ENCODE measurements at regions not wholly inside any gene's neighbourhood (a gene's known extent, or its start where the extent isn't known, plus 50 kb on each side); places are given as distances from the start of the nearest gene placed in this dataset.
"Not testable (repeated sequence)": the region's sequence is repeated elsewhere in the genome, so short reads cannot be mapped to it uniquely, and the experiment has no call there.

DNA sequence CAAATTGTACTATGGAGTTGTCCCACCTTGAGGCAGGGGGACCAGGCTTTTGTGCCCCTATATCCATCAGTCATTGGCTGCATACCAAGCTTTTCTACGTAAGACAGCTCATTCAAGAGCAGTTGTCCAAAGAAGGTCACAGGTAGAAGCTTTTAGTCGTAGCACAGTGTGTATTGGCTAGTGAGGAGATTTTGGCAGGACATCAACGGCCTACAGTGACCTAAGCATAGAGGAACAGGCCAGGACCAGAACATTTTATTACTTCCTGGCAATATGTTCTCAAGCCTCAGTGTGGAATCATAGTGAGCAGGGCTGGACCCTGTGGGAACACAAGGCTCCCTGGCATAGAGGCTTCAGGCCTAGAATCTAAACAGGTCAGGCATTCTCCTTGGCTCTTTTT lies 105.4 kb upstream of the ANKRD28 start:
- peak; percentile 83 for ATAC-seq (ENCODE audit: insufficient number of reproducible peaks, low FRiP score, low read depth)
- no peaks in the 10 kb centered on the region for H3K9me3 ChIP-seq
- TF ChIP-seq, protein P1, sequence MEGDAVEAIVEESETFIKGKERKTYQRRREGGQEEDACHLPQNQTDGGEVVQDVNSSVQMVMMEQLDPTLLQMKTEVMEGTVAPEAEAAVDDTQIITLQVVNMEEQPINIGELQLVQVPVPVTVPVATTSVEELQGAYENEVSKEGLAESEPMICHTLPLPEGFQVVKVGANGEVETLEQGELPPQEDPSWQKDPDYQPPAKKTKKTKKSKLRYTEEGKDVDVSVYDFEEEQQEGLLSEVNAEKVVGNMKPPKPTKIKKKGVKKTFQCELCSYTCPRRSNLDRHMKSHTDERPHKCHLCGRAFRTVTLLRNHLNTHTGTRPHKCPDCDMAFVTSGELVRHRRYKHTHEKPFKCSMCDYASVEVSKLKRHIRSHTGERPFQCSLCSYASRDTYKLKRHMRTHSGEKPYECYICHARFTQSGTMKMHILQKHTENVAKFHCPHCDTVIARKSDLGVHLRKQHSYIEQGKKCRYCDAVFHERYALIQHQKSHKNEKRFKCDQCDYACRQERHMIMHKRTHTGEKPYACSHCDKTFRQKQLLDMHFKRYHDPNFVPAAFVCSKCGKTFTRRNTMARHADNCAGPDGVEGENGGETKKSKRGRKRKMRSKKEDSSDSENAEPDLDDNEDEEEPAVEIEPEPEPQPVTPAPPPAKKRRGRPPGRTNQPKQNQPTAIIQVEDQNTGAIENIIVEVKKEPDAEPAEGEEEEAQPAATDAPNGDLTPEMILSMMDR (IDR thresholded peaks at IDR 0.05), result no peak
- H3K36me3 ChIP-seq, result no peaks in the 10 kb centered on the region
- H3K27ac ChIP-seq, result peak overlapping the region; percentile 94 to 95
- DNase-seq (ENCODE audit: low spot score), result peak; percentile 68
- H3K4me1 ChIP-seq (ENCODE audit: control insufficient read depth in 1 of 2, low read depth in 2 of 2), result peaks cover 15 to 46% of the 10 kb centered on the region in 2 donors
- H3K27me3 ChIP-seq (replicated peaks; ENCODE audit: insufficient read depth), result no peaks in the 10 kb centered on the region
- H3K4me3 ChIP-seq, result peak overlapping the region; percentile 22

DNA sequence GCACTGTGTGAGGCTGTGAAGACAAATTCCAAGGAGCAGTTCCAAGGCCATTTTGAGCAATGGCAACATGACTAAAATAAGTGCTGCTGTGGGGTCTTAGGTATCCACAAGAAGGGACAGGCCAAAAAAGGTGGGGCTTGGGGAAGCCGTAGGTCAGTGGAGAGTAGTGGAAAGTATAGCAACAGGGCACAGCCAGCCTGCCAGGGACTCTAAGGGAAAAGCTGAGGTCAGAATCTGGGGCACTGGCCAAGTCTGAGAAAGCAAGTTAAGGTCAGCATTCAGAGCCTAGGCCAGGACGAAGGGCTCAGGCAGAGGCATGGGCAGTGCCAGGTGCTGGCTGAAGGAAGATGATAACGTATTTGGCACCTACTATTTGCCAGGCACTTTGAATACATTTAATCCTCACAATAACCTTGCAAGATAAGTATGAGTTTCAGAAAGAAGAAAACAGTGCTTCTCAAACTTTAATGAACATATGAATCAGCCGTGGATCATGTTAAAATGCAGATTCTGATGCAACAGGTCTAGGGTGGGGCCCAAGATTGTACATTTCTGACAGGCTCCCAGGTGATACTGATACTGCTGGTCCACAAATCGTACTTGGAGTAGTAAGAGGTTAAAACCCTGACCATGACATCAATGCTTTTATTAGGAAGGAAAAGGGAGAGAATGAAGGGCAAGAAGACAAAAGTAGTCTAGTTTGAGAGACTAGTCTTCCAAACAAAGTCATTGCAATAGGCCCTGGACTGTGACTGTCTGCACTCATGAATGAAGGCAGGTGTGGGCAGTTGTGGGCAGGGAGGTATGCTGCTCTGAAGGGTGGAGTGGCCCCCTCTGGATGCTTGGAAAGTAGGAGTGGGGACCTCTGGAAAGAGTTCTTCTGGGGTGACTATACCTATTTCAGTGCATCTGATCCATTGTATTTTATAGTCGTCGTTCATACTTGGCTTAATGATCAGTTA lies 106.3 kb upstream of the ANKRD28 start:
- no peaks in the 10 kb centered on the region for H3K36me3 ChIP-seq
- TF ChIP-seq, protein P1 (IDR thresholded peaks at IDR 0.05), result no peak
- DNase-seq (ENCODE audit: low spot score) (peak; percentile 41), ATAC-seq (ENCODE audit: insufficient number of reproducible peaks, low FRiP score, low read depth) (peak; percentile 94)
- no peaks in the 10 kb centered on the region for H3K9me3 ChIP-seq
- peak overlapping the region; percentile 94 to 95 for H3K27ac ChIP-seq
- no peaks in the 10 kb centered on the region for H3K27me3 ChIP-seq (replicated peaks; ENCODE audit: insufficient read depth)
- H3K4me3 ChIP-seq, result peak overlapping the region; percentile 22
- H3K4me1 ChIP-seq (ENCODE audit: control insufficient read depth in 1 of 2, low read depth in 2 of 2), result peaks cover 15 to 43% of the 10 kb centered on the region in 2 donors

DNA sequence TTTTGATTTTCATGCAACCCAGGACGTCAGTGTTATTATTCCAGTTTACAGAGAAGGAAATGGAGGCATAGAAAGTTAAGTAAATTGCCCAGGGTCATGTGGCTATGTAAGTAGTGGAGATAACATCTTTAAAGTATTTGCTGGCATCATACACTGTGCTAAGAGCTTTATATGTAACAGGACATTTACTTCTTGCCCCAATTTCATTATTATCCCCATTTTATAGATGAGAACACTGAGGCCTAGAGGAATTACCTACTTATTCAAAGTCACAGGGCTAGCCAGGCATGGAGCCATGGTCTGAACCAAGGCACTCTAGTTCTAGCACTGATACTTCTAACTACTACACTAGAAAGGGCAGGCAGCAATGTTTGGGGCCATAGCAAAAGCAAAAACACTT lies 107.3 kb upstream of the ANKRD28 start:
- no peak for DNase-seq (ENCODE audit: low spot score)
- peak overlapping the region; percentile 94 to 95 for H3K27ac ChIP-seq
- H3K4me3 ChIP-seq, result no peak overlapping the region
- no peaks in the 10 kb centered on the region for H3K9me3 ChIP-seq
- no peak for ATAC-seq (ENCODE audit: insufficient number of reproducible peaks, low FRiP score, low read depth)
- peaks cover 13 to 34% of the 10 kb centered on the region in 2 donors for H3K4me1 ChIP-seq (ENCODE audit: control insufficient read depth in 1 of 2, low read depth in 2 of 2)
- TF ChIP-seq, protein P1 (IDR thresholded peaks at IDR 0.05), result no peak
- H3K27me3 ChIP-seq (replicated peaks; ENCODE audit: insufficient read depth), result no peaks in the 10 kb centered on the region
- H3K36me3 ChIP-seq, result no peaks in the 10 kb centered on the region

DNA sequence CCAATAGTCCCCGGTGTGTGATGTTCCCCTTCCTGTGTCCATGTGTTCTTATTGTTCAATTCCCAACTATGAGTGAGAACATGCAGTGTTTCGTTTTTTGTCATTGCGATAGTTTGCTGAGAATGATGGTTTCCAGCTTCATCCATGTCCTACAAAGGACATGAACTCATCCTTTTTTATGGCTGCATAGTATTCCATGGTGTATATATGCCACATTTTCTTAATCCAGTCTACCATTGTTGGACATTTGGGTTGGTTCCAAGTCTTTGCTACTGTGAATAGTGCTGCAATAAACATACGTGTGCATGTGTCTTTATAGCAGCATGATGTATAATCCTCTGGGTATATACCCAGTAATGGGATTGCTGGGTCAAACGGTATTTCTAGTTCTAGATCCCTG lies 109.6 kb upstream of the ANKRD28 start:
- H3K4me3 ChIP-seq; ATAC-seq (ENCODE audit: insufficient number of reproducible peaks, low FRiP score, low read depth); DNase-seq (ENCODE audit: low spot score); H3K36me3 ChIP-seq; H3K27me3 ChIP-seq (replicated peaks; ENCODE audit: insufficient read depth); H3K9me3 ChIP-seq; H3K27ac ChIP-seq: not testable (repeated sequence)
- H3K4me1 ChIP-seq (ENCODE audit: control insufficient read depth in 1 of 2, low read depth in 2 of 2), result peaks cover 13 to 30% of the 10 kb centered on the region in 2 donors

DNA sequence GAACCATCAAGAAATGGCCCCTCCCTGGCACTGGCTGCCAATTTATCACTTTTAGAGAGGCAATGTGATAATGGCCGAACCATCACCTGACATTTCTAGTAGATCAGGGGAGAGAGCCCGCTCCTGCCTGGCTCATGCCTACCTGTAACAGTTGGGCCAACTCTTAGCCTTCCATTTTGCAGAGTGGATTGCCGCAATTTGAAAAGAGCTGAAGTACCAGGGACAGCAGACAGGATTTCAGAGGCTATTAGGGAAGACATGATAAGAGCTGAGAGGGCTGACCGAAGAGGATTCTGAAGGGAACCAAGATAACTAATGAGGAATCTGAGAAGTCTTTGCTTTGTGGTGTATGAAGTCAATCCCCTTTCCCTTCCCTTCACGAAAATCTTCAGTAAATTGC lies 121.2 kb upstream of the ANKRD28 start:
- Histone ChIP-seq H3K36me3 (no peaks in the 10 kb centered on the region), H3K27ac (no peak overlapping the region), H3K27me3 (replicated peaks; ENCODE audit: insufficient read depth) (no peaks in the 10 kb centered on the region), H3K9me3 (no peaks in the 10 kb centered on the region), H3K4me1 (ENCODE audit: control insufficient read depth in 1 of 2, low read depth in 2 of 2) (no peaks in the 10 kb centered on the region), H3K4me3 (no peak overlapping the region)
- DNase-seq (ENCODE audit: low spot score) (no peak), ATAC-seq (ENCODE audit: insufficient number of reproducible peaks, low FRiP score, low read depth) (no peak)
- TF ChIP-seq, protein P1 (IDR thresholded peaks at IDR 0.05), result no peak
